SH-SY5Y (cell line): ENCODE measurements at regions not wholly inside any gene's neighbourhood (a gene's known extent, or its start where the extent isn't known, plus 50 kb on each side); places are given as distances from the start of the nearest gene placed in this dataset.

Experiments
- GATA2 ChIP-seq: IDR thresholded peaks from 2 replicates; pipeline ENCODE4 v1.6.1; 2011; ENCODE audit warnings: mild to moderate bottlenecking, low read depth, low read length
- GATA3 ChIP-seq: IDR thresholded peaks from 2 replicates; pipeline ENCODE4 v1.6.1; 2011; ENCODE audit warnings: low read depth, mild to moderate bottlenecking, low read length, moderate library complexity

GRCh38 chr13:106721599-106721998 is 153.7 kb upstream of the ARGLU1 start:
- TF ChIP-seq GATA3 (no peak), GATA2 (no peak)
